ENCODE measurements at regions not wholly inside any gene's neighbourhood (a gene's known extent, or its start where the extent isn't known, plus 50 kb on each side); places are given as distances from the start of the nearest gene placed in this dataset.
A peak's percentile ranks its signal among the peaks of the same experiment; 100 is the strongest.

GRCh38 chr18:68034296-68034695 lies 517.8 kb upstream of the DSEL start:
- Histone ChIP-seq H2AK5ac (ENCODE audit: low read depth, low read length) (no peak overlapping the region), H3K4me3 (ENCODE audit: extremely low read depth in 1 of 4, insufficient read depth in 2 of 4, low read depth in 3 of 4, low read length in 4 of 4) (no peak overlapping the region), H2BK20ac (ENCODE audit: low read length) (no peak overlapping the region), H3K4me2 (ENCODE audit: insufficient read depth in 1 of 2, low read depth in 2 of 2, low read length in 2 of 2) (no peak overlapping the region), H4K91ac (replicated peaks; ENCODE audit: insufficient read length, low read length) (no peak overlapping the region), H3K27ac (ENCODE audit: low read depth, low read length) (no peak overlapping the region), H2BK15ac (ENCODE audit: low read length) (no peak overlapping the region), H3K4ac (replicated peaks; ENCODE audit: insufficient read length, low read depth, low read length) (no peak overlapping the region), H3K18ac (ENCODE audit: extremely low read depth, low read length) (no peak overlapping the region), H3K36me3 (ENCODE audit: control insufficient read depth in 2 of 4, insufficient read depth in 4 of 4, low read length in 3 of 4) (no peaks in the 10 kb centered on the region), H3K56ac (replicated peaks; ENCODE audit: insufficient read length, low read depth, low read length) (no peak overlapping the region), H3K9ac (replicated peaks in 1 of 4; ENCODE audit: extremely low read depth in 1 of 4, low read depth in 3 of 4, low read length in 3 of 4) (no peak overlapping the region), H3K14ac (ENCODE audit: insufficient read length) (no peak overlapping the region), H3K9me3 (ENCODE audit: insufficient read depth in 2 of 2, low read depth in 1 of 2, low read length in 1 of 2) (no peaks in the 10 kb centered on the region), H2BK12ac (ENCODE audit: low read depth, low read length) (no peak overlapping the region), H4K20me1 (replicated peaks in 1 of 2; ENCODE audit: control insufficient read depth in 1 of 2, insufficient read depth in 2 of 2, low read length in 2 of 2) (no peaks in the 10 kb centered on the region), H2AFZ (ENCODE audit: low read length) (0 out of 2 replicates have a peak overlapping the region, but pooled peaks have one; percentile 67), H3K23ac (ENCODE audit: insufficient read length) (no peak overlapping the region), H3K23me2 (ENCODE audit: low read depth, low read length) (no peaks in the 10 kb centered on the region), H3K79me2 (ENCODE audit: control insufficient read depth in 1 of 2, insufficient read depth in 2 of 2, low read length in 2 of 2) (no peaks in the 10 kb centered on the region), H2BK120ac (replicated peaks; ENCODE audit: low read depth, low read length) (no peak overlapping the region), H2BK5ac (ENCODE audit: low read depth, low read length) (no peak overlapping the region), H3K4me1 (replicated peaks in 1 of 4; ENCODE audit: control insufficient read depth in 3 of 4, insufficient read depth in 4 of 4, low read length in 3 of 4) (no peaks in the 10 kb centered on the region), H4K8ac (ENCODE audit: extremely low read depth, insufficient read depth, low read length) (no peak overlapping the region), H4K5ac (ENCODE audit: insufficient read length, low read depth, low read length) (no peak overlapping the region), H3K27me3 (replicated peaks in 1 of 4; ENCODE audit: control insufficient read depth in 3 of 4, extremely low read depth in 1 of 4, insufficient read depth in 3 of 4, low read length in 3 of 4) (no peaks in the 10 kb centered on the region), H3K79me1 (ENCODE audit: low read depth, low read length) (no peaks in the 10 kb centered on the region)
- ChIA-PET CTCF (ENCODE audit: partially characterized antibody) (interaction anchor here (0.6 kb wide), 1 partner anchor 576 kb away, joined by 3 read pairs; no protein-coding TSS in a partner anchor), POLR2A (ENCODE audit: partially characterized antibody) (no interaction called here)
- FAIRE-seq (no peak), DNase-seq (ENCODE audit: low read depth in 1 of 2, low spot score in 2 of 2) (no peak)
- no peak for TF ChIP-seq POLR2A (IDR thresholded peaks at IDR 0.05; ENCODE audit: control extremely low read depth in 1 of 2, low read depth in 2 of 2, low read length in 2 of 2)
- TF ChIP-seq MAX (IDR thresholded peaks at IDR 0.05) = no peak
- TF ChIP-seq EP300 (IDR thresholded peaks at IDR 0.05; ENCODE audit: borderline replicate concordance in 1 of 2, low read depth in 2 of 2, low read length in 2 of 2) = no peak
- no peak for TF ChIP-seq RAD21 (IDR thresholded peaks at IDR 0.05 in 1 of 2, conservative IDR thresholded peaks at IDR 0.05 in 1 of 2; ENCODE audit: low read depth in 2 of 2, low read length in 2 of 2)
- no peak for TF ChIP-seq TCF12 (IDR thresholded peaks at IDR 0.05; ENCODE audit: low read depth, low read length)
- TF ChIP-seq GABPA (IDR thresholded peaks at IDR 0.05; ENCODE audit: borderline replicate concordance, insufficient read depth, low read length) = no peak
- no peak for TF ChIP-seq CHD2 (IDR thresholded peaks at IDR 0.05; ENCODE audit: low read length)
- no peak for TF ChIP-seq FOSL1 (IDR thresholded peaks at IDR 0.05; ENCODE audit: insufficient read depth, low read depth, low read length)
- no peak for TF ChIP-seq KDM5A (IDR thresholded peaks at IDR 0.05; ENCODE audit: low read length)
- TF ChIP-seq HDAC2 (IDR thresholded peaks at IDR 0.05; ENCODE audit: borderline replicate concordance in 1 of 2, low read depth in 2 of 2, low read length in 2 of 2) = no peak
- no peak for TF ChIP-seq CREB1 (IDR thresholded peaks at IDR 0.05)
- TF ChIP-seq EGR1 (IDR thresholded peaks at IDR 0.05; ENCODE audit: borderline replicate concordance, low read depth, low read length) = no peak
